ENCODE measurements at regions not wholly inside any gene's neighbourhood (a gene's known extent, or its start where the extent isn't known, plus 50 kb on each side); places are given as distances from the start of the nearest gene placed in this dataset.

DNA sequence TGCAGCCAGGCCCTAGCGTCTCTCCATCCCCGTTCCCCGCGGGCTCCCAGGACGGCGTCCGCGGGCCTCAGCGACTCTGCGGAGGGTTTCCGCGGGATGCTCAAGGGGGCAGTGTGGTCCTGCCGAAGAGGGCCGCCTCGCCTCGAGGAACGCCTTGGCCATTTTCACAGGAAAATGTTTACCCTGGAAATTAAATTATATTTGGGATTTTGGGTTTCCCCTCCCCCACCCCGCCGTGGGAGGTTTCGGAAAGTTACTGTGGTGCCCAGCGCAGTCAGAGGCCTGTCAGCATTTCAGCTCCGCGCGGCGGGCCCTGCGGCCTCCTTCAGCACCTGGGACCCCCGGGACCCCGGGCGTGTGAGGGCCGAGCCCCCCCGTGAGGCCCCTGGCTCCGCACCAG is 94.5 kb downstream of the PCTP start:
- H3K4me1 ChIP-seq, result peaks cover 0 to 5% of the 10 kb centered on the region in 2 donors
- TF ChIP-seq, protein P1, sequence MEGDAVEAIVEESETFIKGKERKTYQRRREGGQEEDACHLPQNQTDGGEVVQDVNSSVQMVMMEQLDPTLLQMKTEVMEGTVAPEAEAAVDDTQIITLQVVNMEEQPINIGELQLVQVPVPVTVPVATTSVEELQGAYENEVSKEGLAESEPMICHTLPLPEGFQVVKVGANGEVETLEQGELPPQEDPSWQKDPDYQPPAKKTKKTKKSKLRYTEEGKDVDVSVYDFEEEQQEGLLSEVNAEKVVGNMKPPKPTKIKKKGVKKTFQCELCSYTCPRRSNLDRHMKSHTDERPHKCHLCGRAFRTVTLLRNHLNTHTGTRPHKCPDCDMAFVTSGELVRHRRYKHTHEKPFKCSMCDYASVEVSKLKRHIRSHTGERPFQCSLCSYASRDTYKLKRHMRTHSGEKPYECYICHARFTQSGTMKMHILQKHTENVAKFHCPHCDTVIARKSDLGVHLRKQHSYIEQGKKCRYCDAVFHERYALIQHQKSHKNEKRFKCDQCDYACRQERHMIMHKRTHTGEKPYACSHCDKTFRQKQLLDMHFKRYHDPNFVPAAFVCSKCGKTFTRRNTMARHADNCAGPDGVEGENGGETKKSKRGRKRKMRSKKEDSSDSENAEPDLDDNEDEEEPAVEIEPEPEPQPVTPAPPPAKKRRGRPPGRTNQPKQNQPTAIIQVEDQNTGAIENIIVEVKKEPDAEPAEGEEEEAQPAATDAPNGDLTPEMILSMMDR (IDR thresholded peaks at IDR 0.05), result peak; percentile 36 to 52
- DNase-seq, result peak; percentile 48 to 86 (median 64)
- no peak overlapping the region for H3K4me3 ChIP-seq
- no peaks in the 10 kb centered on the region for H3K9me3 ChIP-seq
- no peak overlapping the region for H3K27ac ChIP-seq
- H3K27me3 ChIP-seq, result peaks cover 0 to 8% of the 10 kb centered on the region in 2 donors
- ATAC-seq, result peak; percentile 97
- intact Hi-C loops (cut with DNase I), result no loop called here
- H3K36me3 ChIP-seq, result no peaks in the 10 kb centered on the region

DNA sequence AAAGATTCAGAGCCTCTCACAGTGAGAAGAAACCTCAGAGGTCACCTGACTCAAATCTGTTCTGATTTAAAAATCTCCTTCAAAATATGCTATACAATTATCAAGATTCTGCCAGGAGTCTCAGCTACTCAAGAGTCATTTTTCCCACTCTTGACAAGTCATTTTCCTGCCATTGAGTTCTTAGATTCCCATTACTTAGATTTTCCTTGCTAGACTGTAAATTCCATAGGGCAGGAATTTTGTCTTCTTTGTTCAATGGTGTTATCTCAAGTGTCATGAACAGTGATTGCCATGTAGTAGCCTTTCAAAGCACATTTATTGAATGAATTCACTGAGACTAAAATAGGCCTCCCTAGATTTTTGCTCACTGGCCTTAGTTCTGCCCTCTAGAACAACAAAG is 95.9 kb downstream of the PCTP start:
- Histone ChIP-seq H3K9me3 (no peaks in the 10 kb centered on the region), H3K4me1 (peaks cover 0 to 5% of the 10 kb centered on the region in 2 donors), H3K4me3 (no peak overlapping the region), H3K27ac (no peak overlapping the region), H3K27me3 (peaks cover 0 to 8% of the 10 kb centered on the region in 2 donors), H3K36me3 (no peaks in the 10 kb centered on the region)
- TF ChIP-seq, protein P1 (IDR thresholded peaks at IDR 0.05), result no peak
- ATAC-seq (no peak), DNase-seq (no peak)
- intact Hi-C loops (cut with DNase I), result no loop called here

DNA sequence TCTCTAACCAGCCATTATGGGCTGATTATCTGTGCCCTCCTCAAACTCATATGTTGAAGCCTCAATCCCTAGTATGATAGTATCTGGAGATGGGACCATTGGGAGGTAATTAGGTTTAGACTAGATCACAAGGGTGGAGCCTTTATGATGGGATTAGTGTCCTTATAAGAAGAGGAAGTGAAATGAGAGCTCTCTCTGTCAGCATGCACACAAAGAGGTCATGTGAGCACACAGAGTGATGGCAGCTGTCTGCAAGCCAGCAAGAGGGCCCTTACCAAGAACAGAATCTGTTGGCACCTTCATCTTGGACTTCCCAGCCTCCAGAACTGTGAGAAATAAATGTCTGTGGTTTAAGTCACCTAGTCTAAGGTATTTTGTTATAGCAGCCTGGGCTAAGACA is 101.9 kb downstream of the PCTP start:
- Histone ChIP-seq H3K4me1 (no peaks in the 10 kb centered on the region), H3K27ac (no peak overlapping the region), H3K4me3 (no peak overlapping the region), H3K9me3 (no peaks in the 10 kb centered on the region), H3K27me3 (no peaks in the 10 kb centered on the region), H3K36me3 (no peaks in the 10 kb centered on the region)
- TF ChIP-seq, protein P1 (IDR thresholded peaks at IDR 0.05), result no peak
- ATAC-seq, result no peak
- intact Hi-C loops (cut with DNase I), result no loop called here
- DNase-seq, result no peak

DNA sequence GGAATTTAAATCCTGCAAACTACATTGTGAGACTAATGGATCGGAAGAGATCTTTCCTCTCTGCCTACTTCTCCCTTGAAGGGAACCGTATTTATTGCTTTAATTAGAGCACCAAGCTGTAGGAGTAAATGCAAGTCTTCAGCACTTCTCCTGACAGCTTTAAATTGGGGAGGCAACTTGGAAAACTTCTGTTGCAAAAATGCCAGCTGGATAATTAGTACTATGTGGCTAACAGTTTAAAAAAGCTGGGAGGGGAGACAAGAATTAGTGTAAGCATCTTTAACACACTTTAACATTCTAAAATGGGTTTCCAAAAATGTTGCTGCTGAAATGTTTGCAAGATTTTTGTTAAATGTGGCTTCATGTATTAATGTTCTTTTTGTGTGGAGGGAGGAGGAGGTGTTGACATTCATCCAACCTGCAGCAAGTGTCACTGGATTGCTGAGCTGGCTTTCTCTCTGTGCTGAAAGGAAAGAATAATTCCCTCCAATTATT is 108.5 kb downstream of the PCTP start:
- TF ChIP-seq, protein P1 (IDR thresholded peaks at IDR 0.05), result no peak
- Histone ChIP-seq H3K27me3 (no peaks in the 10 kb centered on the region), H3K4me3 (no peak overlapping the region), H3K27ac (no peak overlapping the region), H3K9me3 (no peaks in the 10 kb centered on the region), H3K4me1 (no peaks in the 10 kb centered on the region), H3K36me3 (no peaks in the 10 kb centered on the region)
- ATAC-seq (no peak), DNase-seq (no peak)
- intact Hi-C loops (cut with DNase I), result no loop called here

DNA sequence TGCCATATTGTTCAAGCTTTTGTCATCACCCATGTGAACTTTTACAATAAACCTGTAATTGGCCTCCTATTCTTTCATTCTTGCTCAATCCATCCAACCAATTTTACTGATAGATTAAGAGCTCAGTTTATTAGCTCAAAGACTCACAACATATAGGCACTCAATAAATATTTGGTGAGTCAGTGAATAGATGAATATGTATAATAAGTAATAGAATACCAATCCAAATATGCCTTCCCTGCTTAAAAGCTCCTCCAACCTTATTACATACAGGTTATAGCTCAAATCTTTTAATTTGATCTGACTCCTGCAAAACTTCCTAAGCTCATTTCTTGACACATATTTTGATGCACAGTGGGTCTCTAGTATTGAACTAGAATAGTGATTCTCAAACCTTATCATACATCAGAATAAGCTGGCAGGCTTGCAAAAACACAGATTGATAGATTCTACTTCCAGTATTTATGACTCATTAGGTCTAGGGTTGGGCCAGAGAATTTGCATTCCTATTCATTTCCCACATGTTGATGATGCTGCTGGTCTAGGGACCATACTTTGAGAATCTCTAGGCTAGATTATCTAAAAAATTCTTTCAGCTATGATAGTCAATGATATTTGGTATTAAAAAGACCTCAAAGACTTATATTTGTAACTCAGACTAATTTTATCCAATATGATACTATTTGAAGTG is 114.4 kb downstream of the PCTP start:
- H3K9me3 ChIP-seq, result peaks cover 0 to 11% of the 10 kb centered on the region in 2 donors
- no peaks in the 10 kb centered on the region for H3K4me1 ChIP-seq
- H3K36me3 ChIP-seq, result no peaks in the 10 kb centered on the region
- intact Hi-C loops (cut with DNase I), result no loop called here
- DNase-seq, result no peak
- TF ChIP-seq, protein P1 (IDR thresholded peaks at IDR 0.05), result no peak
- H3K4me3 ChIP-seq, result no peak overlapping the region
- no peak overlapping the region for H3K27ac ChIP-seq
- ATAC-seq, result no peak
- no peaks in the 10 kb centered on the region for H3K27me3 ChIP-seq

Data from left lung (tissue), 4 donors.